T-helper 2 cell treated with Interferon-gamma antibody and Interleukin-4, amounts not matched to agents 100 ng/mL and 5 ng/mL, for 36 hours (primary cell): ENCODE measurements at regions not wholly inside any gene's neighbourhood (a gene's known extent, or its start where the extent isn't known, plus 50 kb on each side); places are given as distances from the start of the nearest gene placed in this dataset.

Source experiments
- intact Hi-C: fragments of 100-400 bp; cut with micrococcal nuclease; formaldehyde crosslinking; loops from one replicate; pipeline ENCODE4 v1.15.1; 2023

GRCh38 chr12:124448241-124448954 lies 119.0 kb downstream of the NCOR2 start:
- intact Hi-C loops: no loop called here

DNA sequence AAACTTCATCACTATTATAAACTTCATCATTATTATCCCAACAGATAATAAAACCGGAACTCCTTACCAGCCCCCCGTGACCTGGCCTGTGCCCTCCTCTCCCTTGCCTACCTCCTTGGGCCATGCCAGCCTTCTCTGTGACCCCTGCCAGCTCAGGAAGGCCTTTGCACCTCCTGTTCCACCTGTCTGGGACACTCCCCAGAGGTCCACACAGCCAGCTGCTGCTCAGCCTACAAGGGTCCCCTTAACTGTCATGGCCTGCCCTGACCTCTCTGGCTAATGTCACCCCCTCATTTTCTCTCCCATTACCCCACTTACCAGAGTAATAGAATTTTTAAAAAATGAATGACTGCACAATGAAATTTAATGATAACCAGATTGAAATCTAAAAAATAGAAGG lies 121.0 kb downstream of the NCOR2 start:
- intact Hi-C loops: no loop called here

DNA sequence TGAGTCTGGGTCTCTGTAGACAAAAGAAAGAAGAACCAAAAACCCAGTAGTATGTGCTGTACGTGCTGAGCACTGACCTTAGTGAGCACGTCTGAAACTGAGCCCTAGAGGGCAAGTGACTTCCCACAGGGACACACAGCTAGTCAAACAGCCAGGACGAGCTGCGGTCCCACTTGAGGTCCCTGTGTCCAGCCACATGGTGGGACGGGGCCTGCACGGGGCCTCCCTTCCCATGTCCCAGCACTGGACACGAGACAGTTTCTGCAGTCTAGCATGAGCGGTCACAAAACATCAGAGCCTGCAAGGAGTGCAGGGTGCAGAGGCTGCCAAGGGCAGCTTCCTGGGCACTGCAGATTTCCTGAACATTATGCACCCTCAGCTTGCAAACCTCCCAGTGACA lies 121.6 kb downstream of the NCOR2 start:
- intact Hi-C loops: no loop called here

- intact Hi-C loops: no loop called here
Observed at GRCh38 chr12:124445121-124445718, 122.2 kb downstream of the NCOR2 start.

DNA sequence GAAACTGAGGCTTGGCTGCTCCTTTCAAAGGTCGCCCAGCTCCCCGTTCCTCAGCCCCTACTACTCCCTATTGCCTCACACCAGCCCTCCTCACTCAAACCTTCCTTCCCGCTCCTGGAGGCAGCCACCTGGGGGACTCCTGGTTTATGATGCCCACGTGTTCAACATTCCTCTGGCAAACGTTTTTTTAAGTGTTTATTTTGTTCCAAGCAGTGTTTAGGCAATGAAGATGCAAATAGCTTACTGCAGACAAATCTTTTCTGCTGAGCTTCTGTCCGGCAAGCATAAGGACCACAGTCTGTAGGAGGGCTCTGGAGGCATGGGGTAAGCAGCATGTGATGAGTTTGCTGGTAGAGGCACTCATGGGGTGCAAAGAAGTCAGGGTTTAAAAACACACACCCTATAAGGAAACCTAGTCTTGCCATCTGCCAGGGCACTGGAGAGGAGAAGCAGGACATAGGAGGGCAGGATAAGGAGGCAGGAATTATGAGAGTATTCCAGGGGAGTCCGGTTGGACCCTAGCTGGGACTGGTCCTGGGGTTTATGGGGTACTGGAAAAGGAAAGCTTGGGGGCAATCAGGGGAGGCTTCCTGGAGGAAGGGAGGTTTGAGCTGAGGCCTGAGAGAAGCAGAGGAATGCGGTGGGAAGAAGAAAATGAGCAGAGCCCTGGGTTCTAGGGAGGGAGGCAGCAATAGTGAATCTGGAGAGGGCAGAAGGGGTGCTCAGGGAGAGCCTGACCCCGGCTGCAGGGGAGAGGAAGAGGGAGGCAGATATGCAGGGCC lies 123.3 kb downstream of the NCOR2 start:
- intact Hi-C loops: no loop called here

DNA sequence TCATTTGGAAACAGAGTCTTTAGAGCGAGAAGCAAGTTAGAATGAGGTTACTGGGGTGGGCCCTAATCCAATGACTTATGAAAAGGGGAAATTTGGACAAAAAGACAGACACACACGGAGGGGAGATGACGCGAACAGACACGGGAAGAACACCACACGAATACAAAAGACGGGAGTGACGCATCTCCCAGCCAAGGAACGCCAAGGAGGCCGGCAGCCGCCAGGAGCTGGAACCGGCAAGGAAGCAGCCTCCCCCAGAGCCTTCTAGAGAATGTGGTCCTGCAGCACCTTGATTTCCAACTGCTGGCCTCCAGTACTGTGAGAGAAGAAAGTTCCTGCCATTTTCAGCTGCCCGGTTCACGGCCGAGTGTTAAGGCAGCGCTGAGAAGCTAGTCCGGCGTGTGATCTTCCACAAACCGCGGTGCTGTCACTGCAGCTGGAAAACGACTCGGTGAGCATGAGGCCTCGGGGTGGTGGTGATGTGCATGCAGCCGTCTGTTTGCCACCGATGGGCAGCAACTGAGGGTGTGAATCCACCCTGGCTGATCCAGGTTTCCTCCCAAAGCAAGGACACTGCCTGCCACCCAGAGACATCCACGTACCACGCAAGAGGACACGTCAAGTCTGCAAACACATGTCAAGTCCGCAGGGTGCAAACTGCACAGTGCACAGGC lies 124.5 kb downstream of the NCOR2 start:
- intact Hi-C loops: no loop called here

- intact Hi-C loops: no loop called here
Observed at GRCh38 chr12:124442281-124442680, 125.1 kb downstream of the NCOR2 start.

GRCh38 chr12:124441443-124442194 lies 125.8 kb downstream of the NCOR2 start:
- intact Hi-C loops: no loop called here

DNA sequence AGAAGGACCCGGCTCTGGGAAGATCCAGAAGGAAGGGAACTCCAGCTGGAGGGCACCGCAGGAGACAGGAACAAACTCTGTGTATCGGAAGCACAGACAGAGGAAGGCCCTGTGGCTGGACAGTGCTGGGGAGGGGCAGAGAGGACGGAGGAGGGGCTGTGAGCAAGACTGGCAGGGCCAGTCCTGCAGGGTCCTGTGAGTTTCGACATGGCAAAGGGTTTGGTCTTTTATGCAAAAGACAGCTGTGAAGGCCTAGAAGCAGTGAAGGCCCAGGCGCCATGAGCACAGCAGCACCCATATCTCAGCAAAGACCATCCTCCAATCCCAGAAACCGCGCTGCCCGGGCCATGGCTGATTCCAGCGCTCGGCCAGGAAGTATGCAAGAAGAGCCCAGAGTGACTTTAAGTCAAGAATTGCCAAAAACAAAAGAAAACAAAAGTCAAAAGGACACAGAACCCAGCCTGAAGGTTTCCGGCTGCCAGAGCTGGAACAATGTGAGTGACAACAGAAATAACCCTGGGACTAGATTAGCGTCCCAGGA lies 126.5 kb downstream of the NCOR2 start:
- intact Hi-C loops: no loop called here

DNA sequence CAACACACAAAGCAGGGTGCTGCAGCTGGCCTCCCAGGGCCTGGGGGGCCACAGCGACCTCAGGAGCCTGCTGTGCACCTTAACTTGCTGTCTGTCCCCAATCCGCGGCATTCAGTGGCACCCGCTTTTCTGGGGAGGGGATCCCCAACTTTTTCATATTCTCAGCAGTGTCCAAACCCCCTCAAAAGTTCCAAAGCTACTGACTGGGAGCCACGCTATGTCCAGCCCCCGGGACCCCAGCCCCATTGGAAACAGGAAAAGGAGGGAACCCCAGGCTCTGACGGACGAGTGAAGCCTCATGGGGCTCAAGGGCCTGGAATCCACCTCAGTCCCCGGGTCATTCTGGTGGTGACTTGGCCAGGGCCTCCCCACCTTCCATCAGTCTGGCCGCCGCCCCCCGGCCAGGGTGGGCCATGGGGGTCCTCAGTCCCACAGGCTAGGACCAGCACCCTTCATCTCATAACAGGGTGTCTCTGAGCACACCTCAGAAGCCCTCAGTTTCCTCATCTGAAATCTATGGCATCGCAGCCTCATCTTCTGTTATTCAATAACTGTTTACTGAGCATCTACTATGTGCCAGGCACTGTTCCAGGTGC lies 127.3 kb downstream of the NCOR2 start:
- intact Hi-C loops: no loop called here

DNA sequence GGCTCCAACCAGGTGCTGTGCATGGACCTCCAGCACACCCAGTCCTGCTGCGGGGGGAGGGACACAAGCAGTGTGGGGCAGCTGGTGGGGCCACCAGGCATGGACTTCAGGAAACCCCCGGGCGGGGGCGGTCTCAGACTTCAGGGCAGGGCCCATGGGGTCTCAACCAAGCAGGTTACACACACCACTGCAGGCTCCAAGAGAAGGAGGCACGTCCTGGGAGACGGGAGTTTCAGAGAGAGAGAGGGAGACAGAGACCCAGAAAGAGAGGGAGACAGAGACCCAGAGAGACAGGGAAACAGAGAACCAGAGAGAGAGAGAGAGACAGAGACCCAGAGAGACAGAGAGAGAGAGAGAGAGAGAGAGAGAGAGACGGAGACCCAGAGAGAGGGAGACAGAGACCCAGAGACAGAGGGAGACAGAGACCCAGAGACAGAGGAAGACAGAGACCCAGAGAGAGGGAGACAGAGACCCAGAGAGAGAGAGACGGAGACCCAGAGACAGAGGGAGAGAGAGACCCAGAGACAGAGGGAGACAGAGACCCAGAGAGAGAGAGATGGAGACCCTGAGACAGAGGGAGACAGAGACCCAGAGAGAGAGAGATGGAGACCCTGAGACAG lies 128.9 kb downstream of the NCOR2 start:
- intact Hi-C loops: no loop called here

GRCh38 chr12:124437617-124438436 lies 129.6 kb downstream of the NCOR2 start:
- intact Hi-C loops: no loop called here

- intact Hi-C loops: no loop called here
Observed at GRCh38 chr12:124437121-124437520, 130.3 kb downstream of the NCOR2 start.

- intact Hi-C loops: no loop called here
Observed at GRCh38 chr12:124436366-124436765, 131.0 kb downstream of the NCOR2 start.

GRCh38 chr12:124435806-124436345 lies 131.5 kb downstream of the NCOR2 start:
- intact Hi-C loops: no loop called here

DNA sequence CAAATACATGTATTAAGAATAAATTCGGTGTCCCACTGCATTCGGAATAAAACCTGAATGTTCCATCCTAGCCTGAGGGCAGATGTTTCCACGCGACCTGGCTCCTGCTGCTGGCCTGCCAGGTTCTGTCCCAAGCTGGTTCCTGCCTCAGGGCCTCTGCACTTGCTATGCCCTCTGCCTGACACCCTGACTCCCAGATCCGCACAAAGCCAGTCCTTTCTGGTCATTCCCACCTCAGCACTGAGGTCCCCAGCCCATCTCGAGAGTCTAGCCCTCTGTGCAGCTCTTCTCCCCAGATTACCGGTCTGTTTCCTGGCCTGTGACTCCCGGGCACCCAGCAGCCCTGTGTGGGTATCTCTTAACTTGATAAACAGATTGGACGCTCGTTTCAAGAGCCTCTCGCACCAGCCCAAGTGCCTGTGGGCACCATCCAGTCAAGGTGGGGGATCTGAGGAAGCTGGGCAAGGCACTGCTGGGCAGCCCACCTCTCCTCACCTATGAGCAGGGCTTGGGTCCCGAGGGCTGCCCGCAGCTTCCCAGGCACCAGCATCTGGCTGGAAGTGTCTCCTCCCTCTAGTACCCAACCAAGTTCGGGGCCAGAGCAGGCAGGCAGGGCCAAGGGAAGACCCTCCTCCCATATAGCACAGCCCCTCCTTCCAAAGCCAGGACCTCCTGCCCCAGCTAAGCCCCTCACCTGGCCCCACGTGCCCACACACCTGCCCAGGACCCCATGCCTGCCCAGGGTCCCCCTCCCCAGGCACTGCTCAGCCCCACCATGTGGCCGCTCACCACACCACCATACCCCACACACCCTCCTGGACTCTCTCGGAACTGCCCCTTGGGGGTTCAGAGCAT lies 132.2 kb downstream of the NCOR2 start:
- intact Hi-C loops: no loop called here

DNA sequence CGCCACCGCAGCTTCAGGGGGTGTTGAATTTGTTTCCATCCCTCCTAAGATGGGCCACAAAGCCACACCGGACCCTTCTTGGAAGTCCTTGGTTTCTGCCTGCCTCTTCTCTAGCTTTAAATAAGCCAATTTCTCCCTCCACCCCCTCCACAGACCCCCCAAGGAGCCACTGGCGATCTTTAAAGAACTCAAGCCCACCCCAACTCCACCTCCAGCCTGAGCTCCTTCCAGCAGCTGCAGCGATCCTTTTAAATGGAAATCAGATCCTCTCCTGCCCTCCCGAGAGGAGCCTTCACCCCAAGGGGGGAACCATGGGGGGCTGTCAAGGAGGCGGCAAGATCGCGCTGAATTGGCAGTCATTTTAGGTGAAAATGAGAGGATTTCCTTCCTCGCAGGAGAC lies 133.1 kb downstream of the NCOR2 start:
- intact Hi-C loops: no loop called here

GRCh38 chr12:124433879-124434278 lies 133.5 kb downstream of the NCOR2 start:
- intact Hi-C loops: no loop called here
